GM23338 (cell line): ENCODE measurements at regions not wholly inside any gene's neighbourhood (a gene's known extent, or its start where the extent isn't known, plus 50 kb on each side); places are given as distances from the start of the nearest gene placed in this dataset.
"Not testable (repeated sequence)": the region's sequence is repeated elsewhere in the genome, so short reads cannot be mapped to it uniquely, and the experiment has no call there.

Experiments used
- ATAC-seq: fragments of 200-7000 bp; cut with Tn5 transposase; 3 replicates; pipeline ENCODE4 v1.9.1; 2020
- DNase-seq: peaks from one replicate; pipeline ENCODE4 v3.0.0-alpha.2; 2015; ENCODE audit warnings: low spot score
- H2AFZ ChIP-seq: fragments of 200-600 bp; sonication (generic); 2 replicates; pipeline ENCODE4 v1.8.0; 2016; ENCODE audit warnings: antibody characterized with exemption, mild to moderate bottlenecking, moderate library complexity
- H3F3A ChIP-seq: fragments of 200-600 bp; sonication (generic); replicated peaks from 2 replicates; pipeline ENCODE4 v1.8.0; 2017; ENCODE audit warnings: antibody characterized with exemption, mixed run types, low read depth
- H3K27ac ChIP-seq: fragments of 200-600 bp; sonication (generic); 2 replicates; pipeline ENCODE4 v1.6.1; 2016; ENCODE audit warnings: low read depth
- H3K27me3 ChIP-seq: fragments of 200-600 bp; sonication (generic); 2 replicates; pipeline ENCODE4 v1.8.0; 2016; ENCODE audit warnings: mild to moderate bottlenecking, mixed run types, moderate library complexity; ENCODE audit not compliant: insufficient read depth
- H3K36me3 ChIP-seq: fragments of 200-600 bp; sonication (generic); 2 replicates; pipeline ENCODE4 v1.8.0; 2016; ENCODE audit warnings: mild to moderate bottlenecking; ENCODE audit not compliant: insufficient read depth
- H3K4me1 ChIP-seq: fragments of 200-600 bp; sonication (generic); 2 replicates; pipeline ENCODE4 v1.8.0; 2016; ENCODE audit warnings: mild to moderate bottlenecking, moderate library complexity; ENCODE audit not compliant: insufficient read depth
- H3K4me2 ChIP-seq: fragments of 200-600 bp; sonication (generic); 2 replicates; pipeline ENCODE4 v1.7.1; 2017; ENCODE audit warnings: mixed run types
- H3K4me3 ChIP-seq: fragments of 200-600 bp; sonication (generic); 2 replicates; pipeline ENCODE4 v1.6.1; 2016; ENCODE audit warnings: mixed run types
- H3K79me2 ChIP-seq: fragments of 200-600 bp; sonication (generic); replicated peaks from 2 replicates; pipeline ENCODE4 v1.8.0; 2017; ENCODE audit warnings: mild to moderate bottlenecking; ENCODE audit not compliant: insufficient read depth
- H3K9me2 ChIP-seq: fragments of 200-600 bp; sonication (generic); 2 replicates; pipeline ENCODE4 v1.8.0; 2017; ENCODE audit not compliant: insufficient read depth
- H4K20me1 ChIP-seq: fragments of 200-600 bp; sonication (generic); replicated peaks from 2 replicates; pipeline ENCODE4 v1.8.0; 2017; ENCODE audit warnings: mild to moderate bottlenecking; ENCODE audit not compliant: insufficient read depth
- H3K27ac Mint-ChIP-seq: 2 replicates; pipeline ENCODE4 v1.8.0; 2020; ENCODE audit warnings: inconsistent platforms, mild to moderate bottlenecking, moderate library complexity, mixed read lengths
- H3K27me3 Mint-ChIP-seq: 3 replicates; pipeline ENCODE4 v1.8.0; 2022; ENCODE audit warnings: low read depth, mild to moderate bottlenecking, moderate library complexity, mixed read lengths, inconsistent platforms; ENCODE audit not compliant: insufficient read depth, poor library complexity
- H3K36me3 Mint-ChIP-seq: 3 replicates; pipeline ENCODE4 v1.8.0; 2021; ENCODE audit warnings: low read depth, mild to moderate bottlenecking, inconsistent platforms, moderate library complexity, mixed read lengths
- H3K4me1 Mint-ChIP-seq: 3 replicates; pipeline ENCODE4 v1.8.0; 2020; ENCODE audit warnings: mild to moderate bottlenecking, inconsistent platforms, mixed read lengths
- H3K4me3 Mint-ChIP-seq: 3 replicates; pipeline ENCODE4 v1.8.0; 2021; ENCODE audit warnings: moderate library complexity, mild to moderate bottlenecking, inconsistent platforms, mixed read lengths
- H3K9me3 Mint-ChIP-seq: 3 replicates; pipeline ENCODE4 v1.8.0; 2020; ENCODE audit warnings: moderate library complexity, mild to moderate bottlenecking, inconsistent platforms, mixed read lengths
- CREB1 ChIP-seq: fragments of 250-450 bp; sonication (Bioruptor Pico); IDR thresholded peaks from 2 replicates; pipeline ENCODE4 v1.5.0; 2020; ENCODE audit warnings: low read depth, mild to moderate bottlenecking, moderate library complexity
- JUNB ChIP-seq: IDR thresholded peaks from one replicate; pipeline ENCODE4 v1.6.1; 2016; ENCODE audit warnings: antibody characterized with exemption; ENCODE audit not compliant: unreplicated experiment
- REST ChIP-seq: IDR thresholded peaks from one replicate; pipeline ENCODE4 v1.6.1; 2018; ENCODE audit warnings: antibody characterized with exemption; ENCODE audit not compliant: unreplicated experiment
- STAT1 ChIP-seq: IDR thresholded peaks from one replicate; pipeline ENCODE4 v1.6.1; 2016; ENCODE audit warnings: antibody characterized with exemption; ENCODE audit not compliant: unreplicated experiment
- ZNF331 ChIP-seq: fragments of 250-450 bp; sonication (Bioruptor Pico); IDR thresholded peaks from 2 replicates; pipeline ENCODE4 v1.5.0; 2020; ENCODE audit warnings: low read depth, mild to moderate bottlenecking, moderate library complexity
- TF ChIP-seq, protein P1 (sequence below): fragments of 250-450 bp; sonication (Bioruptor Pico); IDR thresholded peaks from 2 replicates; pipeline ENCODE4 v1.5.0; 2020; ENCODE audit warnings: mild to moderate bottlenecking, moderate library complexity

- no peaks in the 10 kb centered on the region for H3K4me1 ChIP-seq
- no peaks in the 10 kb centered on the region for H3K27me3 Mint-ChIP-seq
- ATAC-seq, result no peak
Observed at GRCh38 chr18:67385455-67385854, 131.1 kb downstream of the DSEL start.

DNA sequence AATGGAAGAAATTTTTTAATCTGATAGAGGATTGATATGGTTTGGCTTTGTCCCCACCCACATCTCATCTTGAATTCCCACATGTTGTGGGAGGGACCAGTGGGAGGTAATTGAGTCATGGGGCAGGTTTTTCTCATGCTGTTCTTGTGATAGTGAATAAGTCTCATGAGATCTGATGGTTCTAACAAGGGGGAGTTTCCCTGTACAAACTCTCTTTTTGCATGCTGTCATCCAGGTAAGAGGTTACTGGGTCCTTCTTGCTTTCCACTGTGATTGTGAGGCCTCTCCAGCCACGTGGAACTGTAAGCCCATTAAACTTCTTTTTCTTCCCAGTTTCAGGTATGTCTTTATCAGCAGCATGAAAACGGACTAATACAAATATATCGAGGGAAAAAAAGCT, 132.5 kb downstream of the DSEL start:
- H3K9me3 Mint-ChIP-seq, H3K36me3 Mint-ChIP-seq, H3K27me3 ChIP-seq, H3K4me3 ChIP-seq, H3K36me3 ChIP-seq, DNase-seq, H4K20me1 ChIP-seq, H3K27ac Mint-ChIP-seq, ATAC-seq, H3K27ac ChIP-seq, H2AFZ ChIP-seq, H3K4me2 ChIP-seq, H3K4me1 ChIP-seq, H3K4me3 Mint-ChIP-seq, H3K9me2 ChIP-seq, H3K79me2 ChIP-seq, H3K4me1 Mint-ChIP-seq, H3F3A ChIP-seq, H3K27me3 Mint-ChIP-seq: not testable (repeated sequence)

More at GRCh38 chr18:67385455-67385854, 131.1 kb downstream of the DSEL start:
- Histone ChIP-seq H3K27ac (no peak overlapping the region), H3K36me3 (no peaks in the 10 kb centered on the region), H4K20me1 (no peaks in the 10 kb centered on the region), H3K9me2 (no peaks in the 10 kb centered on the region), H3K4me3 (no peak overlapping the region), H2AFZ (no peak overlapping the region), H3K27me3 (no peaks in the 10 kb centered on the region), H3K4me2 (no peak overlapping the region), H3K79me2 (no peaks in the 10 kb centered on the region), H3F3A (no peaks in the 10 kb centered on the region)
- Mint-ChIP-seq H3K9me3 (no peaks in the 10 kb centered on the region), H3K4me3 (no peak overlapping the region), H3K4me1 (no peaks in the 10 kb centered on the region), H3K27ac (no peak overlapping the region), H3K36me3 (no peaks in the 10 kb centered on the region)
- no peak for DNase-seq
- TF ChIP-seq CREB1 (CRISPR knock-in tag), result no peak

GRCh38 chr18:67381608-67382150, 134.8 kb downstream of the DSEL start:
- DNase-seq (no peak), ATAC-seq (no peak)
- Histone ChIP-seq H3K79me2 (no peaks in the 10 kb centered on the region), H3K4me2 (no peak overlapping the region), H3K27ac (no peak overlapping the region), H3K36me3 (no peaks in the 10 kb centered on the region), H3F3A (no peaks in the 10 kb centered on the region), H4K20me1 (no peaks in the 10 kb centered on the region), H3K27me3 (no peaks in the 10 kb centered on the region), H3K9me2 (no peaks in the 10 kb centered on the region), H2AFZ (no peak overlapping the region), H3K4me1 (no peaks in the 10 kb centered on the region), H3K4me3 (no peak overlapping the region)
- H3K9me3 Mint-ChIP-seq, result no peaks in the 10 kb centered on the region
- H3K36me3 Mint-ChIP-seq, result no peaks in the 10 kb centered on the region
- no peak overlapping the region for H3K27ac Mint-ChIP-seq
- no peak overlapping the region for H3K4me3 Mint-ChIP-seq
- H3K4me1 Mint-ChIP-seq, result no peaks in the 10 kb centered on the region
- no peaks in the 10 kb centered on the region for H3K27me3 Mint-ChIP-seq
- TF ChIP-seq JUNB (no peak), REST (no peak), STAT1 (no peak), ZNF331 (CRISPR knock-in tag) (no peak)
- TF ChIP-seq, protein P1, sequence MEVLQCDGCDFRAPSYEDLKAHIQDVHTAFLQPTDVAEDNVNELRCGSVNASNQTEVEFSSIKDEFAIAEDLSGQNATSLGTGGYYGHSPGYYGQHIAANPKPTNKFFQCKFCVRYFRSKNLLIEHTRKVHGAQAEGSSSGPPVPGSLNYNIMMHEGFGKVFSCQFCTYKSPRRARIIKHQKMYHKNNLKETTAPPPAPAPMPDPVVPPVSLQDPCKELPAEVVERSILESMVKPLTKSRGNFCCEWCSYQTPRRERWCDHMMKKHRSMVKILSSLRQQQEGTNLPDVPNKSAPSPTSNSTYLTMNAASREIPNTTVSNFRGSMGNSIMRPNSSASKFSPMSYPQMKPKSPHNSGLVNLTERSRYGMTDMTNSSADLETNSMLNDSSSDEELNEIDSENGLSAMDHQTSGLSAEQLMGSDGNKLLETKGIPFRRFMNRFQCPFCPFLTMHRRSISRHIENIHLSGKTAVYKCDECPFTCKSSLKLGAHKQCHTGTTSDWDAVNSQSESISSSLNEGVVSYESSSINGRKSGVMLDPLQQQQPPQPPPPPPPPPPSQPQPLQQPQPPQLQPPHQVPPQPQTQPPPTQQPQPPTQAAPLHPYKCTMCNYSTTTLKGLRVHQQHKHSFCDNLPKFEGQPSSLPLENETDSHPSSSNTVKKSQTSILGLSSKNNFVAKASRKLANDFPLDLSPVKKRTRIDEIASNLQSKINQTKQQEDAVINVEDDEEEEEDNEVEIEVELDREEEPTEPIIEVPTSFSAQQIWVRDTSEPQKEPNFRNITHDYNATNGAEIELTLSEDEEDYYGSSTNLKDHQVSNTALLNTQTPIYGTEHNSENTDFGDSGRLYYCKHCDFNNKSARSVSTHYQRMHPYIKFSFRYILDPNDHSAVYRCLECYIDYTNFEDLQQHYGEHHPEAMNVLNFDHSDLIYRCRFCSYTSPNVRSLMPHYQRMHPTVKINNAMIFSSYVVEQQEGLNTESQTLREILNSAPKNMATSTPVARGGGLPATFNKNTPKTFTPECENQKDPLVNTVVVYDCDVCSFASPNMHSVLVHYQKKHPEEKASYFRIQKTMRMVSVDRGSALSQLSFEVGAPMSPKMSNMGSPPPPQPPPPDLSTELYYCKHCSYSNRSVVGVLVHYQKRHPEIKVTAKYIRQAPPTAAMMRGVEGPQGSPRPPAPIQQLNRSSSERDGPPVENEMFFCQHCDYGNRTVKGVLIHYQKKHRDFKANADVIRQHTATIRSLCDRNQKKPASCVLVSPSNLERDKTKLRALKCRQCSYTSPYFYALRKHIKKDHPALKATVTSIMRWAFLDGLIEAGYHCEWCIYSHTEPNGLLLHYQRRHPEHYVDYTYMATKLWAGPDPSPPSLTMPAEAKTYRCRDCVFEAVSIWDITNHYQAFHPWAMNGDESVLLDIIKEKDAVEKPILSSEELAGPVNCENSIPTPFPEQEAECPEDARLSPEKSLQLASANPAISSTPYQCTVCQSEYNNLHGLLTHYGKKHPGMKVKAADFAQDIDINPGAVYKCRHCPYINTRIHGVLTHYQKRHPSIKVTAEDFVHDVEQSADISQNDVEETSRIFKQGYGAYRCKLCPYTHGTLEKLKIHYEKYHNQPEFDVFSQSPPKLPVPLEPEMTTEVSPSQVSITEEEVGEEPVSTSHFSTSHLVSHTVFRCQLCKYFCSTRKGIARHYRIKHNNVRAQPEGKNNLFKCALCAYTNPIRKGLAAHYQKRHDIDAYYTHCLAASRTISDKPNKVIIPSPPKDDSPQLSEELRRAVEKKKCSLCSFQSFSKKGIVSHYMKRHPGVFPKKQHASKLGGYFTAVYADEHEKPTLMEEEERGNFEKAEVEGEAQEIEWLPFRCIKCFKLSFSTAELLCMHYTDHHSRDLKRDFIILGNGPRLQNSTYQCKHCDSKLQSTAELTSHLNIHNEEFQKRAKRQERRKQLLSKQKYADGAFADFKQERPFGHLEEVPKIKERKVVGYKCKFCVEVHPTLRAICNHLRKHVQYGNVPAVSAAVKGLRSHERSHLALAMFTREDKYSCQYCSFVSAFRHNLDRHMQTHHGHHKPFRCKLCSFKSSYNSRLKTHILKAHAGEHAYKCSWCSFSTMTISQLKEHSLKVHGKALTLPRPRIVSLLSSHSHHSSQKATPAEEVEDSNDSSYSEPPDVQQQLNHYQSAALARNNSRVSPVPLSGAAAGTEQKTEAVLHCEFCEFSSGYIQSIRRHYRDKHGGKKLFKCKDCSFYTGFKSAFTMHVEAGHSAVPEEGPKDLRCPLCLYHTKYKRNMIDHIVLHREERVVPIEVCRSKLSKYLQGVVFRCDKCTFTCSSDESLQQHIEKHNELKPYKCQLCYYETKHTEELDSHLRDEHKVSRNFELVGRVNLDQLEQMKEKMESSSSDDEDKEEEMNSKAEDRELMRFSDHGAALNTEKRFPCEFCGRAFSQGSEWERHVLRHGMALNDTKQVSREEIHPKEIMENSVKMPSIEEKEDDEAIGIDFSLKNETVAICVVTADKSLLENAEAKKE (CRISPR knock-in tag), result no peak
